Fibroblast of pulmonary artery (primary cell): ENCODE measurements at regions not wholly inside any gene's neighbourhood (a gene's known extent, or its start where the extent isn't known, plus 50 kb on each side); places are given as distances from the start of the nearest gene placed in this dataset.

Experiments used
- DNase-seq: peaks from one replicate; pipeline ENCODE4 v3.0.0-alpha.2; 2010; ENCODE audit warnings: low read depth
- H3K4me3 ChIP-seq: replicated peaks from 2 replicates; pipeline ENCODE4 v1.5.1; 2011; ENCODE audit warnings: low read depth, mild to moderate bottlenecking, control low read depth, low read length, moderate library complexity
- TF ChIP-seq, protein P1 (sequence below): IDR thresholded peaks from 2 replicates; pipeline ENCODE4 v1.5.1; 2011; ENCODE audit warnings: mild to moderate bottlenecking, control low read depth, low read length, inconsistent platforms; ENCODE audit errors: missing control alignments

DNA sequence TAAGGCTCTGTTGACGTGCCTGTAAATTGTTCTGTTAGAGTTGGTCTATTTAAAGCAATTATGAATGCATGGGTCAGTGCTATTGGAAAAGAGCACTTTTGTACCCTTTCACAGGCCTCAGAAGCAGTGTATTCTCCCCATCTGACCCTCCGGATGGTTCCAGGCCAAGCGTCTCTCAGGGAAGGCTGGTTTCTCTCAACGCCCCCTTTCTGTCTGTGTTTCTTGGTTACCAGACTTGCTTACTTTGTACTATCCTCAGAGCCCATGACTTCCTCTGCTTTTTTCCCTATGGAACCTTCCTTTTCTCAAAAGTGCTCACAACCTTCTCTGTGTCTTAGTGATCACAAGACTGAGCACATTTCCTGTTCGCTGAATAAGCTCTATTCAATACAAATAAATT lies 559.3 kb upstream of the ZFP42 start:
- DNase-seq: no peak
- H3K4me3 ChIP-seq: no peak overlapping the region
- TF ChIP-seq, protein P1, sequence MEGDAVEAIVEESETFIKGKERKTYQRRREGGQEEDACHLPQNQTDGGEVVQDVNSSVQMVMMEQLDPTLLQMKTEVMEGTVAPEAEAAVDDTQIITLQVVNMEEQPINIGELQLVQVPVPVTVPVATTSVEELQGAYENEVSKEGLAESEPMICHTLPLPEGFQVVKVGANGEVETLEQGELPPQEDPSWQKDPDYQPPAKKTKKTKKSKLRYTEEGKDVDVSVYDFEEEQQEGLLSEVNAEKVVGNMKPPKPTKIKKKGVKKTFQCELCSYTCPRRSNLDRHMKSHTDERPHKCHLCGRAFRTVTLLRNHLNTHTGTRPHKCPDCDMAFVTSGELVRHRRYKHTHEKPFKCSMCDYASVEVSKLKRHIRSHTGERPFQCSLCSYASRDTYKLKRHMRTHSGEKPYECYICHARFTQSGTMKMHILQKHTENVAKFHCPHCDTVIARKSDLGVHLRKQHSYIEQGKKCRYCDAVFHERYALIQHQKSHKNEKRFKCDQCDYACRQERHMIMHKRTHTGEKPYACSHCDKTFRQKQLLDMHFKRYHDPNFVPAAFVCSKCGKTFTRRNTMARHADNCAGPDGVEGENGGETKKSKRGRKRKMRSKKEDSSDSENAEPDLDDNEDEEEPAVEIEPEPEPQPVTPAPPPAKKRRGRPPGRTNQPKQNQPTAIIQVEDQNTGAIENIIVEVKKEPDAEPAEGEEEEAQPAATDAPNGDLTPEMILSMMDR: no peak

DNA sequence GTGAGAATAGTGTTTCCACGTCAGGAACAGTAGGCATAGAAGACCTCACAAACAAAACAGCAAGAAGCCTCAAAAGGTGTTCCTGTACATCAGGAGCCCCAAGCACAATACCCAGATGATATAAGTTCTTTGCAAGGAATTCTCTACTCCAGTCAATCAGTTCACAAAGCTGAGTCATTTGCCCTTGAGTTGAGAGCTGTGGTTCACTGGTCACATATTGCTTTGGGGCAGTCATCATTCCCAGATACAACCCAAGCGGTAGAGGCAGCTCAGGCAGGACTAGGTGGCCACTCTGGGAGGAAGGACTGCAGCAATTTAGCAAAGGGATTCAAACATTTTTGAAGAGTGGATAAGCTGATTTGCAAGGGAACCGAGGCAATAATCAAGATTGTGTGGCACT lies 551.5 kb upstream of the ZFP42 start:
- no peak for DNase-seq
- TF ChIP-seq, protein P1: no peak
- no peak overlapping the region for H3K4me3 ChIP-seq

- DNase-seq: peak; percentile 0
- TF ChIP-seq, protein P1: no peak
- H3K4me3 ChIP-seq: no peak overlapping the region
These were observed 545.9 kb upstream of the ZFP42 start for GRCh38 chr4:187449702-187450101.

DNA sequence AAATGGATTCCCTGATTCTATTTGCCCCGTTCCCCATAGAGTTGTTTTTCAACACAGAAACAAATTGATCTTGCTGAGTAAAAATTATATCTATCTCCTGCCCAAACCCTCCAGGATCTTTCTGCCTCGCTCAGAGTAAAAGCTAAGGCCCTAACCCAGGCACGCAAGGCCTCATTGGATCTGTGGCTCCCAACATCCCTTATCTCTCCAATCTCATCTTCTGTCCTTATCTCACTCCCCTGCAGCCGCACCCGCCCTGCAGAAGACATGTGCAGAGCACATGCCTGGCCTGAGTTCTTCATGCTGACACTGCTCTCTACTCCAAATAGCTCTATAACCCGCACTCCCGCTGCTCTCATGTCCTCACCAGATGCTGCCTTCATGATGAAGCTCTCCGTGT lies 543.8 kb upstream of the ZFP42 start:
- no peak for DNase-seq
- TF ChIP-seq, protein P1: no peak
- no peak overlapping the region for H3K4me3 ChIP-seq

DNA sequence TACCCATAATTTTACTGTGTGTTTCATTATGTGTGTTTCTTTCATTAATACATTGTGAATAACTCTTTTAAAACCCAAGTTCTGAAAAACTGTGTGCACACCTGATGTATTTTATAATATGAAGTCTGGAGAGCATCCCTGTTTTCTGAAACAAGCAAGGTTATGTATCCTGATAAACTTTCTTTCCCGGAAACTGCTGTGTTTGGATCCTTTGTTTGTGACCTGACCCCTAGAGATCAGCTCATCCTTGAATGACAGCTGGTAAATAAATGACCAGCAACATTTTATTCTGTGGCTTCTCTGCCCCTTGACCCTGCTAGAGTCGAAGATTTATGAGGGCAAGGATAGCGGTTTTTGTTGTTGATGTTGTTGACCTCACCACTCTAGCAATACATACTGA lies 535.6 kb upstream of the ZFP42 start:
- no peak for DNase-seq
- TF ChIP-seq, protein P1: no peak
- H3K4me3 ChIP-seq: no peak overlapping the region

- TF ChIP-seq, protein P1: no peak
- no peak overlapping the region for H3K4me3 ChIP-seq
- DNase-seq: no peak
These were observed 531.0 kb upstream of the ZFP42 start for GRCh38 chr4:187464573-187464972.

DNA sequence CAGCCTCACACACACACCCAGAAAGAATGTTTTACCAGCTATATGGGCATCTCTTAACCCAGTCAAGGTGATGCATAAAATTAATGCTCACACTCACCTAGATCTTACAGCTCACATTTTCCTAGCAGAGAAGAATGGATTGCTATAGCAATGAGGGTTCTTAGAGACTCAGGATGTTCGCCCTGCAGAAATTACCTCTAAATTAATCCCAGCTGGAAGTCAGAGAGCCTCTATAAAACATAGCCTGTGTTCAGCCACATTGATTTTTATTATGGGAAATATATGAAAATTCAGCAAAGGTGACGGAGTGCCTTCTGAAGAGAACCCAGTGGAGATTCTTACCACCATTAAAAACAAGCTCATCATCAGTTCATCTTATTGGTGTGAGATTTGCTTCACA lies 528.3 kb upstream of the ZFP42 start:
- DNase-seq: no peak
- H3K4me3 ChIP-seq: no peak overlapping the region
- TF ChIP-seq, protein P1: no peak
